ENCODE measurements at regions not wholly inside any gene's neighbourhood (a gene's known extent, or its start where the extent isn't known, plus 50 kb on each side); places are given as distances from the start of the nearest gene placed in this dataset.
A peak's percentile ranks its signal among the peaks of the same experiment; 100 is the strongest.
"Not testable (repeated sequence)": the region's sequence is repeated elsewhere in the genome, so short reads cannot be mapped to it uniquely, and the experiment has no call there.

DNA sequence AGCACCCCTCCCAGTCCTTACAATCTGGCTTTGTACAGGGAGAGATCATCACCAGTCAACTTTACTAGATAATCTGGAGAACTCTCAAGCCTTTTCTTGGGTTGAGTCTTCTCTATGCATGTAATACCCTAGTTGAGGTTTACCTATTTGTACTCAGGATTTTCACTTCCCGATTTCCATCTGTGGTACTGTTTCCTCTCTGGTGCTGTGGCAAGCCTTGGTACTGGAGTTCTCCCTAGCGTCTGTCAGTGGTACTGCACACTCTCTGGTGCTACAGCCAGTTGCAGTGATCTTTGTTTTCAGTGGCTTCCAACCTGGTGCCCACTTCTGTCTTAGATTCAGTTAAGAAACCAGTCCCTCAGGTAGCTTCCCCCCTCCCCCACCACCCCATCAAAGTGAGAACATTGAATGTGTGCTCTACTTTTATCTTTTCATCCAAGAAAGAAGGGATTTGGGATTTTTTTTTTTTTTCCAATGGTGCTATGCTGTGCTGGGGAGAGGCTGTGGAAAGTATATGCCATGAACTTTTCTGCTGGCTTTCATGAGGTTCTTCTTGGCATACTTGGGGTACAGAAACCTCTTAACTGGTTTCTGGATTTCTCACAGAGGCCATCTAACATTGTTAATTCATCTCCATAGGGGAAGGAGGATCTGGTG is 69.4 kb upstream of the EVL start:
- Mint-ChIP-seq H3K27ac (no peak overlapping the region), H3K36me3 (peaks cover 0 to 5% of the 10 kb centered on the region in 2 donors), H3K9me3 (no peaks in the 10 kb centered on the region)
- ATAC-seq (peak; percentile 84 to 96), DNase-seq (ENCODE audit: low spot score in 2 of 2) (peak in 1 of 2 donors; percentile 69)

DNA sequence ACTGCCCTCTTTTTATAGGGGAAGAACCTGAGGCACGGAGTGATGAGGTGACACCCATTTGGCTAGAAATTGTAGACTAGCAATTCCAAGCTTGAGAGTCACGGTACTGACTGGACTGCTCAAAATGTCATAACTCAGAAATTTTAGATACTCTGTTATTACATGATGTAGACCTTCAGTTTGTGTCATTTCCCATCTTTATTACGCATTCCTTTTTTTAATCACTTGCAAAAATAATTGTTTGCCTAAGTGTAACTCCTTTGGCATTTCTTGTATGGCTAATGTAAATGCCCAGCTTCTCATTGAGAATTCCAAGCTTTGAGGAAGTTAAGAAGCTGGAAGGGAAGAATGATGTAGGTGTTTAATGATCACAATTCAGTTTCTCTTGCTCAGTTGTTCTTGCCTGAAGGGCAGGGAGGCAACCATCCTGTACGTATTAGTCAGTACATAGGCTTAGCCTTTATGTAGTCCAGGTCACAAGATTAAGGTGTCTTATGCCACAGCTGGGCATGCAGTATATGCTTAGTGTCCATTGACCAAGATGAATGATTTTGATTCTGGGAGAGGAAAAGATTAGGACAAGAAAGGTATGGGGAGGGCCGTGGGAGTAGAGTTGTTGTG is 68.2 kb upstream of the EVL start:
- no peak overlapping the region for H3K27ac Mint-ChIP-seq
- H3K9me3 Mint-ChIP-seq = no peaks in the 10 kb centered on the region
- peaks cover 0 to 5% of the 10 kb centered on the region in 2 donors for H3K36me3 Mint-ChIP-seq
- ATAC-seq (no peak), DNase-seq (ENCODE audit: low spot score in 2 of 2) (no peak)

DNA sequence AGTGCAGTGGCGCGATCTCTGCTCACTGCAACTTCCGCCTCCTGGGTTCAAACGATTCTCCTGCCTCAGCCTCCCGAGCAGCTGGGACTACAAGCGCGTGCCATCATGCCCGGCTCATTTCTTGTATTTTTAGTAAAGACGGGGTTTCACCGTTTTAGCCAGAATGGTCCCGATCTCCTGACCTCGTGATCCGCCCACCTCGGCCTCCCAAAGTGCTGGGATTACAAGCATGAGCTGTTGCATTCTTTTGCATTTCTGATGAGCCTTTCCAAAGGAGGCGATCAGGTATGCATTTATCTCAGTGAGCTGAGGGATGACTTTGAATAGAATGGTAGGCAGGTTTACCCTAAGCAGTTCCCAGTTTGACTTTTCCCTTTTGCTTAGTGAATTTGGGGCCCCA is 64.8 kb upstream of the EVL start:
- not testable (repeated sequence) for ATAC-seq; H3K9me3 Mint-ChIP-seq; DNase-seq (ENCODE audit: low spot score in 2 of 2); H3K27ac Mint-ChIP-seq
- H3K36me3 Mint-ChIP-seq = peaks cover 0 to 13% of the 10 kb centered on the region in 2 donors

DNA sequence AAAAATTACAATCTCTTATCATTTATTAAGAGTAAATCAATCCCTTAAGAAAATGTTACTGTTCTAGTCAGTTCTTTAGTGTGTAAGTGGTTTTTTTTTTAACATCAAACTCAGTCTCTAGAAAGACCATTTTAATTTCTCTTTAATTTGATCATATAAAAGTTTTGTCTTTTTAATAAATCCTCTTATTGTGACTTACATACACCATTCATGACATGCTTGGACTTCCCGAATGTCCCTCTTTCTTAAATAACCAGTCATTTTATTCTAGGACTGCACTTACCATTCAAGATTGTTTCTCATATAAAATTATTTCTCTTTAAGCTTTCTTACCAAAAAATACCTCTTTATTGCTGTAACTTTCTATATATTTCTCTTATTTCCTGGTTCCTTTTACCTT is 60.8 kb upstream of the EVL start:
- Mint-ChIP-seq H3K27ac (no peak overlapping the region), H3K9me3 (peaks cover 0 to 4% of the 10 kb centered on the region in 2 donors), H3K36me3 (peaks cover 0 to 17% of the 10 kb centered on the region in 2 donors)
- DNase-seq (ENCODE audit: low spot score in 2 of 2) = no peak
- no peak for ATAC-seq

DNA sequence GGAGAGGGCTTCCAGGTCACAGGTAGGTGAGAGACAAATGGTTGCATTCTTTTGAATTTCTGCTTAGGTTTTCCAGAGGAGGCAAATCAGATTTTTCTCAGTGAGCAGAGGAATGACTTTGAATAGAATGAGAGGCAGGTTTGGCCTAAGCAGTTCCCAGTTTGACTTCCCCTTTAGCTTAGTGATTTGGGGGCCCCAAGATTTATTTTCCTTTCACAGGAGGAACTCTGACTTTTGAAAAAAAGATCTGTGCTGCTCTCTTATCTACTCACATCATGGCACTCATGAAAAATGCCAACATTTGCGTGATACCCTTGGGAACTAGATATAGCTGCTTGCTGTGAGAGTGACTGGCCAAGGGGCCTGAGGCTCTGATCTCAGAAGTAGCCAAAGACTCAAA is 58.0 kb upstream of the EVL start:
- DNase-seq (ENCODE audit: low spot score in 2 of 2) (no peak), ATAC-seq (no peak)
- H3K27ac Mint-ChIP-seq = peak overlapping the region in 1 of 2 donors; percentile 9
- H3K9me3 Mint-ChIP-seq = peaks cover 0 to 4% of the 10 kb centered on the region in 2 donors
- peaks cover 0 to 12% of the 10 kb centered on the region in 2 donors for H3K36me3 Mint-ChIP-seq

DNA sequence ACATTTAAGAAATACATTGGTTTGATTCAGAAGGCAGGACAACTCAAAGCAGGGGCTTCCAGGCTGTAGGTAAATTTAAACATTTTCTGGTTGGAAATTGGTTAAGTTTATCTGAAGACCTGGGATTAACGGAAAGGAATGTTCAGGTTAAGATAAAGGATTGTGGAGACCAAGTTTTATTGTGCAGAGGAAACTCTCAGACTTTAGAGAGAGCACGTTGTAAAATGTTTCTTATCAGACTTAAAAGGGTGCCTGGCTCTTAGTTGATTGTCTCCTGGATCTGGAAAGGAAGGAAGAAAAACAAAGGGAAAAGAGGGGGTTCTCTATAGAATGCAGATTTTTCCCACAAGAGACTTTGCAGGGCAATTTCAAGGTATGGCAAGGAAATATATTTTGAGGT is 55.4 kb upstream of the EVL start:
- H3K27ac Mint-ChIP-seq; H3K9me3 Mint-ChIP-seq; DNase-seq (ENCODE audit: low spot score in 2 of 2); H3K36me3 Mint-ChIP-seq; ATAC-seq: not testable (repeated sequence)

DNA sequence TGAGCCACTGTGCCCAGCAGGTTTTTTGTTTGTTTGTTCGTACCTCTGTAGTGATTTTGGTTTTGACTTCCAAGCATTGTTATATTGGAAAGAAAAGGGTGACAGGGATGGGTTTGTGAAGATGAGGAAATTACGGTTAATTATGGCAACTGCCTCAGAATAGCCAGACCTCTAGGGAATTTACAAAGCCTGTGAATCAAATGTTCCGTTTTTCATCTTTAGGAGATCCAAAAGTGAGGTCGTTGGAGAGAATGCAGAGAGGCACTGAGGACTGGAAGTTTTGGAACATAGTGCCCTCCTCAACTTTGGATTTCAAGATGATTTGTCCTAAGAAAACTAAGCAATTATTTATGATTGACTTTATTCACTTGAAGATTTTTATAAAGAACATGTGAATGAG is 54.5 kb upstream of the EVL start:
- no peak for ATAC-seq
- Mint-ChIP-seq H3K27ac (no peak overlapping the region), H3K36me3 (peaks cover 0 to 1% of the 10 kb centered on the region in 2 donors), H3K9me3 (no peaks in the 10 kb centered on the region)
- DNase-seq (ENCODE audit: low spot score in 2 of 2) = no peak

DNA sequence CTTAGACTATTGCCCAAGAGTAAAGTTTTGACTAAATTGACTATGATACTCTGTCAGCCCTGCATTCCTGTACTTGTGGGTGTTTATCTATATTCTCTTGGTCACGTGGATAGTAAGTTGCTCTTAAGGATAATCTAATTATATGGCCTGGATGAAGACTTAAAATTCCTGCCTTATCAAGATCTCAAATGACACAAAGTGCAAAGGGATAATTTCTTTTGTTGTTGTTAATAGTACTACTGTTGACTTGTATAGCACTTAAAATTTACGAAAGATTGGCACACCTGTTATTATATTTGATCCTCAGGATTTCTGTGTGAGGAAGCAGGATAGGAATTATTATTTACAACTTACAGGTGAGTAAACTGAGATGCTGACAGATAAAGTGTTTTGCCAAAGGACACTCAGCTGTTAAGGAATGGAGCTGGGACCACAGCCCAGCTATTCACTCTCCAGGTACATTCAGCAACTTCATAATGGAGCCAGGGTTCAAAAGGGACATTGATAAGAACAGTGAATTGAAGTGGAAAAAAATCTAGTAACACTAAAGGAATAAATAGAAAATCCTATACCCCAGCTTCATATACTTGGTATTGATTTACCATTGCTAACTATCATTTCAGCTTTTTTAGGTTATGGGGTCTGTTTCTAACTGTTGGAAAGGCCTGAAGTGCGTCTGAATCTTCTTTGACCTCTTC is 53.4 kb upstream of the EVL start:
- H3K27ac Mint-ChIP-seq = no peak overlapping the region
- H3K9me3 Mint-ChIP-seq = no peaks in the 10 kb centered on the region
- H3K36me3 Mint-ChIP-seq = no peaks in the 10 kb centered on the region
- ATAC-seq (no peak), DNase-seq (ENCODE audit: low spot score in 2 of 2) (no peak)

DNA sequence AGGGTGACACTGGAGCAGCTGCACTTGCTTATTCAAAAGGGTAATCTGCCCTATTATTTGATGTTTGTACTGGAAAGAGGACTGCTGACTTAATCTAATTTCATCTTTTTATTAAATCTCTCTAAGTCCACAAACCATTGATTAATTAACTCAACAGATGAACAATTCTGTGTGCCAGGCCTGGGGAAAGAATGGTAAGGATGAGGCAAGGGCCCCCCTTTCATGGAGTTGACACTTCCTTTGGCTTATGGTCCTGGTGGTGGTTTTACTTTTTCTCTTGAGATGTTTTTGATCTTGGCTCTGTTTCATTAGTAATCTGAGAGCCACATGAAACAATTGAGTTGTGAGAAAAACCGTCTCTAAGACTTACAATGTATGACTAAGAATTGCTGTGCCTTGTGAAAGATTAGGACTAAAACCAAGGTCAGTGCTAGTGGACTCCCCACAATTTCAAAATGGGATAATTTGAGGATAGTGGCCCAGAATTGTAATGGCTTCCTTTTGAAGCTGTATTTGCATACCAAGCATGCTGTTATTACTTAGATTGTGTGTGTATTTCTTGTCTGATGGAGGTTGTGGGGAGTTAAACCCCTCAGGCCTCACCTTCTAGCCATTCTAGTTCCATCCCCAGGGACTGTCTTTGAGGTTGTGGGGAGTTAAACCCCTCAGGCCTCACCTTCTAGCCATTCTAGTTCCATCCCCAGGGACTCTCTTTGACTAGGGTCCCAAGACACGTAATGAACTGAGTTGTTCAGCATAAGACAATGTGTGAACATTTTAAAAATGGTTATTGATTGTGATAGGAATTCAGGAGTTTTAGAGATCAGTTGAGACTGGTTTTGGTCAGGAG is 52.5 kb upstream of the EVL start:
- Mint-ChIP-seq H3K27ac (no peak overlapping the region), H3K9me3 (no peaks in the 10 kb centered on the region), H3K36me3 (no peaks in the 10 kb centered on the region)
- no peak for DNase-seq (ENCODE audit: low spot score in 2 of 2)
- ATAC-seq = peak; percentile 56 to 75

DNA sequence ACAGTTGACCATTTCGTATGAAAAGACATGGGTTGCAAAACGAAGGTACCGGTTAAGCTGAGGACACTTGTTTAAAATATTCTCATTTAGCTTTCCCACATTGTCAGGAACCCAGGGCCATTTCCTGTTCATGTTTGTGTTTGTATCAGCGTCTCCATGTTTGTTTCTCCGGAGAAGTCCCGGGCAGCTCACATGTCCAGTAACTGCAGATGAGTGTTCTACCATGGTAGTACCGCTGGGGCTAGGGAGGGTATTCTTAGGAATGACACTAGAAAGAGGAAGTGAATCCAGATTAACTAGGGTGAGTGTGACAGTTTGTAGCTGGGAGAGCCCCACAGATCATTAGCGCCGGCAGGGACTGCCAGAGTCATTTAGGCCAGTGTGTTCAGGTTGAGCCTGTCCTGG is 50.0 kb upstream of the EVL start:
- no peaks in the 10 kb centered on the region for H3K36me3 Mint-ChIP-seq
- no peak for ATAC-seq
- no peak overlapping the region for H3K27ac Mint-ChIP-seq
- H3K9me3 Mint-ChIP-seq = no peaks in the 10 kb centered on the region
- DNase-seq (ENCODE audit: low spot score in 2 of 2) = no peak

Measured in activated naive CD4-positive, alpha-beta T cell treated with anti-CD3 and anti-CD28 coated beads, Interleukin-2, amount 50 U/mL, for 72 hours (primary cell).